Type B pancreatic cell (in vitro differentiated cells): ENCODE measurements at regions not wholly inside any gene's neighbourhood (a gene's known extent, or its start where the extent isn't known, plus 50 kb on each side); places are given as distances from the start of the nearest gene placed in this dataset.
A peak's percentile ranks its signal among the peaks of the same experiment; 100 is the strongest.

Experiments used
- DNase-seq: peaks from one replicate; pipeline ENCODE4 v3.0.0; 2021; ENCODE audit warnings: mixed read lengths; ENCODE audit not compliant: unreplicated experiment; ENCODE audit errors: extremely low spot score
- H3K27ac Mint-ChIP-seq: 2 replicates; pipeline ENCODE4 v1.8.0; 2021; ENCODE audit warnings: mild to moderate bottlenecking, mixed read lengths
- H3K27me3 Mint-ChIP-seq: 2 replicates; pipeline ENCODE4 v1.8.0; 2021; ENCODE audit warnings: mixed read lengths
- H3K36me3 Mint-ChIP-seq: 2 replicates; pipeline ENCODE4 v1.8.0; 2021; ENCODE audit warnings: mixed read lengths
- H3K4me1 Mint-ChIP-seq: one replicate; pipeline ENCODE4 v1.8.0; 2021; ENCODE audit warnings: mixed read lengths; ENCODE audit not compliant: unreplicated experiment
- H3K4me3 Mint-ChIP-seq: 2 replicates; pipeline ENCODE4 v1.8.0; 2021; ENCODE audit warnings: mild to moderate bottlenecking, mixed read lengths
- H3K9me3 Mint-ChIP-seq: 2 replicates; pipeline ENCODE4 v1.8.0; 2021; ENCODE audit warnings: mixed read lengths
- CTCF ChIP-seq: fragments of 200-600 bp; sonication (generic); conservative IDR thresholded peaks from 2 replicates; pipeline ENCODE4 v1.5.0; 2021; ENCODE audit warnings: antibody characterized with exemption, mild to moderate bottlenecking

- H3K4me1 Mint-ChIP-seq, result peaks cover 49% of the 10 kb centered on the region
- no peak for TF ChIP-seq CTCF
- peaks cover 11% of the 10 kb centered on the region for H3K9me3 Mint-ChIP-seq
- no peak overlapping the region for H3K4me3 Mint-ChIP-seq
- H3K36me3 Mint-ChIP-seq, result peaks cover 6% of the 10 kb centered on the region
- no peak overlapping the region for H3K27ac Mint-ChIP-seq
- DNase-seq, result peak; percentile 34
- peaks cover 9% of the 10 kb centered on the region for H3K27me3 Mint-ChIP-seq
Observed at GRCh38 chr2:236820763-236821344, 251.2 kb downstream of the ACKR3 start.

- peaks cover 10% of the 10 kb centered on the region for H3K27me3 Mint-ChIP-seq
- no peak overlapping the region for H3K4me3 Mint-ChIP-seq
- peaks cover 6% of the 10 kb centered on the region for H3K36me3 Mint-ChIP-seq
- DNase-seq, result peak; percentile 34
- no peak for TF ChIP-seq CTCF
- no peak overlapping the region for H3K27ac Mint-ChIP-seq
- H3K4me1 Mint-ChIP-seq, result peaks cover 65% of the 10 kb centered on the region
- peaks cover 17% of the 10 kb centered on the region for H3K9me3 Mint-ChIP-seq
Observed at GRCh38 chr2:236823041-236823629, 253.5 kb downstream of the ACKR3 start.

- peaks cover 59% of the 10 kb centered on the region for H3K4me1 Mint-ChIP-seq
- TF ChIP-seq CTCF, result no peak
Observed at GRCh38 chr2:236823963-236824362, 254.3 kb downstream of the ACKR3 start.

GRCh38 chr2:236824836-236825235, 255.2 kb downstream of the ACKR3 start:
- Mint-ChIP-seq H3K4me3 (peak overlapping the region; percentile 44), H3K9me3 (peaks cover 13% of the 10 kb centered on the region), H3K27ac (peak overlapping the region; percentile 44), H3K36me3 (peaks cover 3% of the 10 kb centered on the region), H3K27me3 (peaks cover 4% of the 10 kb centered on the region), H3K4me1 (peaks cover 54% of the 10 kb centered on the region)
- TF ChIP-seq CTCF, result no peak
- no peak for DNase-seq

More at GRCh38 chr2:236823963-236824362, 254.3 kb downstream of the ACKR3 start:
- Mint-ChIP-seq H3K27me3 (peaks cover 8% of the 10 kb centered on the region), H3K36me3 (peaks cover 4% of the 10 kb centered on the region), H3K9me3 (peaks cover 17% of the 10 kb centered on the region), H3K27ac (peak overlapping the region; percentile 44), H3K4me3 (peak overlapping the region; percentile 54)
- DNase-seq, result peak; percentile 22

GRCh38 chr2:236825989-236826510, 256.4 kb downstream of the ACKR3 start:
- TF ChIP-seq CTCF, result no peak
- Mint-ChIP-seq H3K4me3 (no peak overlapping the region), H3K4me1 (peaks cover 50% of the 10 kb centered on the region), H3K36me3 (peaks cover 3% of the 10 kb centered on the region), H3K27me3 (peaks cover 4% of the 10 kb centered on the region), H3K9me3 (peaks cover 10% of the 10 kb centered on the region), H3K27ac (no peak overlapping the region)
- DNase-seq, result no peak
